Body of pancreas (tissue), 4 donors: ENCODE measurements at regions not wholly inside any gene's neighbourhood (a gene's known extent, or its start where the extent isn't known, plus 50 kb on each side); places are given as distances from the start of the nearest gene placed in this dataset.

Experiments
- ATAC-seq: fragments of 150-250 bp; one replicate; pipeline ENCODE4 v1.9.1; 2016
- DNase-seq, 4 donors: peaks; one replicate each; pipeline ENCODE4 v3.0.0-alpha.2; 2019
- H3K27ac ChIP-seq, 4 donors: fragments of 200-600 bp; sonication (generic); 1 replicate in 3 of 4; 2 replicates in 1 of 4; pipeline versions ENCODE4 v1.5.1 to v1.6.1; 2016 to 2019; ENCODE audit warnings: mild to moderate bottlenecking in 1 of 4, mixed read lengths in 1 of 4, moderate library complexity in 1 of 4
- H3K27me3 ChIP-seq, 2 donors: fragments of 200-600 bp; sonication (generic); one replicate each; pipeline ENCODE4 v1.6.0; 2016; ENCODE audit warnings: mild to moderate bottlenecking in 1 of 2
- H3K36me3 ChIP-seq, 2 donors: fragments of 200-600 bp; sonication (generic); replicated peaks in 1 of 2; 2 replicates each; pipeline ENCODE4 v1.5.1; 2016; ENCODE audit warnings: low read depth in 2 of 2; ENCODE audit not compliant: insufficient read depth in 1 of 2
- H3K4me1 ChIP-seq: fragments of 200-600 bp; sonication (generic); one replicate; pipeline ENCODE4 v1.6.0; 2016
- H3K4me3 ChIP-seq, 2 donors: fragments of 200-600 bp; sonication (generic); 1 replicate in 1 of 2; 2 replicates in 1 of 2; pipeline ENCODE4 v1.5.1; 2016 to 2019
- H3K9me3 ChIP-seq, 3 donors: fragments of 200-600 bp; sonication (generic); 1 replicate in 2 of 3; 2 replicates in 1 of 3; pipeline ENCODE4 v1.5.1; 2016
- POLR2A ChIP-seq, 3 donors: fragments of 450-650 bp; IDR thresholded peaks; one replicate each; pipeline ENCODE4 v1.6.1; 2016; ENCODE audit warnings: antibody characterized with exemption in 3 of 3, mild to moderate bottlenecking in 2 of 3
- WGBS, 2 donors: methylation state at CpG; one replicate each; pipeline ENCODE4 v1.1.5; 2017; 5-methylcytosine and 5-hydroxymethylcytosine counted together
- intact Hi-C: fragments of 100-400 bp; cut with DNase I; formaldehyde crosslinking; loops from one replicate; pipeline ENCODE4 v1.15.1; 2023
- TF ChIP-seq, protein P1 (sequence below), 7 experiments: fragments of 450-650 bp in 4 of 7; fragments of 200-600 bp in 3 of 7; sonication (generic) in 3 of 7; IDR thresholded peaks; one replicate each; pipeline ENCODE4 v1.5.1; 2016 to 2019; ENCODE audit warnings: antibody characterized with exemption in 7 of 7

DNA sequence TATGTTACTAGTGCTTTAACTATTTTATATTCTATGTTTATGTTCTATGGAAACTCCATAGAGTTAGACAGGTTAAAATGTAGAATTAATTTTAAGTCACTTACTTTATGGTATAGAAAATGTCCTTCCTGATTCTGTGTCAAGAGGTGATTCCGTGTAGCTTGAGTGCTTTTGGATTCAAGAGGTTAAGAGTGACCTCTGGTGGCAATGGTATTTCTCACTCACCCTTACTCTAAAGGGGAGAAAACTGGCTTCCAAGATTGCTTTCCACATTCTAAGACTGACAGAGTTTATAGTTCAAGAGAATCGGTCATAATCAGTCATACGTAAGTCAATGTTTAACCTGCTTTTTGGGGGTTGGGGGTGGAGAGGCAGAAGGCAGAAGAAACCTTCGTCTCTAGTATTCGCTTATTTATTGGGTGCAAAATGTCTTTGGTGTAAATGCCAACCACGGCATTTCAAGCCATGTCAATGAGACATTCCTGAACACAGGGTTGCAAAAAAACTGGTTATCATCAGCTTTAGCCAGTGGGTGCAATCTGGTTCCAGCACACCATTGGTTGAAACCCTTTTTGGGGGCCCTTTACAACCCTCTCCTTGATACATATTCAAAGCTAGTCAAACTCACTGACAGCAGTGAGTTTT, 92.0 kb upstream of the VGLL3 start:
- no peaks in the 10 kb centered on the region for H3K4me1 ChIP-seq
- no peaks in the 10 kb centered on the region for H3K9me3 ChIP-seq
- intact Hi-C loops, result no loop called here
- H3K36me3 ChIP-seq, result no peaks in the 10 kb centered on the region
- TF ChIP-seq POLR2A (IDR thresholded peaks at IDR 0.05), result no peak
- TF ChIP-seq, protein P1, sequence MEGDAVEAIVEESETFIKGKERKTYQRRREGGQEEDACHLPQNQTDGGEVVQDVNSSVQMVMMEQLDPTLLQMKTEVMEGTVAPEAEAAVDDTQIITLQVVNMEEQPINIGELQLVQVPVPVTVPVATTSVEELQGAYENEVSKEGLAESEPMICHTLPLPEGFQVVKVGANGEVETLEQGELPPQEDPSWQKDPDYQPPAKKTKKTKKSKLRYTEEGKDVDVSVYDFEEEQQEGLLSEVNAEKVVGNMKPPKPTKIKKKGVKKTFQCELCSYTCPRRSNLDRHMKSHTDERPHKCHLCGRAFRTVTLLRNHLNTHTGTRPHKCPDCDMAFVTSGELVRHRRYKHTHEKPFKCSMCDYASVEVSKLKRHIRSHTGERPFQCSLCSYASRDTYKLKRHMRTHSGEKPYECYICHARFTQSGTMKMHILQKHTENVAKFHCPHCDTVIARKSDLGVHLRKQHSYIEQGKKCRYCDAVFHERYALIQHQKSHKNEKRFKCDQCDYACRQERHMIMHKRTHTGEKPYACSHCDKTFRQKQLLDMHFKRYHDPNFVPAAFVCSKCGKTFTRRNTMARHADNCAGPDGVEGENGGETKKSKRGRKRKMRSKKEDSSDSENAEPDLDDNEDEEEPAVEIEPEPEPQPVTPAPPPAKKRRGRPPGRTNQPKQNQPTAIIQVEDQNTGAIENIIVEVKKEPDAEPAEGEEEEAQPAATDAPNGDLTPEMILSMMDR (IDR thresholded peaks at IDR 0.05), result peak in 6 of 7 experiments; percentile 54 to 73 (median 66)
- H3K27me3 ChIP-seq, result no peaks in the 10 kb centered on the region
- H3K27ac ChIP-seq, result no peak overlapping the region
- WGBS, 2 donors, result 14 to 21% methylated on average over 6 of the region's 6 CpGs
- peak; percentile 77 for ATAC-seq
- H3K4me3 ChIP-seq, result no peak overlapping the region
- peak in 2 of 4 donors; percentile 17 to 45 for DNase-seq

DNA sequence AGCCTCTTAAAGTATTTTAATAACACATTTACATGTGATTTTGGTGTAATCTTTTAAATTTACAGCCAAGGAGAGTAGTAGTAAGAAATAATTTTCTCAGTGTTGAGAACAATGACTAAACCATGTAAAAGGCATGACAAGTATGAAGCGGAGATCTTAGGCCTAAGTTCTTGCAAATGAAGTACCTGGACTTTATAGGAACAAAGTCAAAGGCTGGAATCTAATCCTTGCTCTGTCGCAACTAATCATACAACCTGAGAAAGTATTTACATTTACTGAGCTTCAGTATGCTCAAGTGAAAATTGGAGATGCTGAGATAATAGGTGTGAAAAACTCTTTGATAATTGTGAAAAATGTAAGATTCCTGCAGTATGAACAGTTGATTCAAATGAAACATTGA, 86.4 kb upstream of the VGLL3 start:
- H3K9me3 ChIP-seq, result no peaks in the 10 kb centered on the region
- ATAC-seq (no peak), DNase-seq (no peak)
- no peaks in the 10 kb centered on the region for H3K36me3 ChIP-seq
- WGBS, 2 donors, result 78 to 81% methylated on average over 2 of the region's 2 CpGs
- no peaks in the 10 kb centered on the region for H3K27me3 ChIP-seq
- H3K4me3 ChIP-seq, result no peak overlapping the region
- TF ChIP-seq POLR2A (IDR thresholded peaks at IDR 0.05), result no peak
- TF ChIP-seq, protein P1 (IDR thresholded peaks at IDR 0.05), result no peak
- H3K4me1 ChIP-seq, result no peaks in the 10 kb centered on the region
- intact Hi-C loops, result no loop called here
- no peak overlapping the region for H3K27ac ChIP-seq

DNA sequence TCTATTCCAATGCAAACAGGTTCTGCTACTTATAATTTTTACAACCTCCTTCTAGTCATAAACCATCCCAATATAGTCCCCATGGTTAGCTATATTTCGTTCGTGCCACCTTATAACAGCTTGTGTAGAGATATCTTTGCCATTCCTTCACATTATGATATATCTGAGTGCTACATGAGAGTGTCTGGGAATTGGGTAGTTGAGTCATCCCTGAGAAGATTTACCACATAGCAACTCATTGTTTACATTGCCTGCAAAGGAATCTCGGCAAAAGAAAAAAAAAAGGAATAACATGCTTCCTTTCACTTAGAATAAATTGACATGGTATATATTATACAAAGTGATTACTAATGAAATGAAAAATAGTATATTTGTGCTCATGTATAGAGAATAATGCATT, 86.0 kb upstream of the VGLL3 start:
- intact Hi-C loops, result no loop called here
- DNase-seq, result no peak

DNA sequence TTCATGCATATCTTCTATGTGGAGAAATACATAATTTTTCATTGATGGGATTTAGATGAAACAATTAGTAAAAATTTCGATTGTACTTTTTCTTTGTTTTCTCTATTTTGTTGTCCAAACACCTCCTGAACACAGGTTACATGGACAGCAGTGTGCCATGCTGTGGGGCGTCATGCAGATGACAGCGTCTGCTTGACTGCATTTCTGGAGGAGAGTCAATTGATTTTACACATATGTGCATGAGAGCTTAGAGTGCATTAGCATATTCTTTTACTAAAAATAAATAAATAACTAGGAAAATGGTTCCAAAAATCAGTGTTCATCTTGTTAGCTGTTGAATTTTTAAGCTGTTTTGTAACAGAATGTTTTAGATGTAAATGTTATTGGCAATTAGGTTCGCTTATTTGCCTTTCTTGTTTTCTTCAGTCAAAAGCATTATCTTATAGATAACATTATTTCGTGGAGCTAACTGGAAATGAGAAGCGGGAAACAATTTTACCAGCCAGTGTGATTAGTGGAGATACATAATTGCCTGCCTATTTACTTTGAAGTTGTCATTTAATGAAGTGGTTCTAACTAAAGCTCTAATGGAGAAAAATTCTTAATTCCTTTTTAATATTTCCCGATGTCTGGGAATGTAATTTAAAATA, 82.7 kb upstream of the VGLL3 start:
- DNase-seq (no peak), ATAC-seq (no peak)
- H3K27me3 ChIP-seq, result no peaks in the 10 kb centered on the region
- no peak overlapping the region for H3K27ac ChIP-seq
- intact Hi-C loops, result no loop called here
- H3K36me3 ChIP-seq, result no peaks in the 10 kb centered on the region
- TF ChIP-seq, protein P1 (IDR thresholded peaks at IDR 0.05), result no peak
- TF ChIP-seq POLR2A (IDR thresholded peaks at IDR 0.05), result no peak
- H3K4me1 ChIP-seq, result no peaks in the 10 kb centered on the region
- no peak overlapping the region for H3K4me3 ChIP-seq
- WGBS, 2 donors, result 60 to 62% methylated on average over 7 of the region's 7 CpGs
- no peaks in the 10 kb centered on the region for H3K9me3 ChIP-seq

More for the DNA sequence above, 86.0 kb upstream of the VGLL3 start:
- Histone ChIP-seq H3K4me1 (no peaks in the 10 kb centered on the region), H3K27ac (no peak overlapping the region), H3K4me3 (no peak overlapping the region), H3K36me3 (no peaks in the 10 kb centered on the region), H3K9me3 (no peaks in the 10 kb centered on the region), H3K27me3 (no peaks in the 10 kb centered on the region)
- no peak for TF ChIP-seq POLR2A (IDR thresholded peaks at IDR 0.05)
- TF ChIP-seq, protein P1 (IDR thresholded peaks at IDR 0.05), result no peak
- WGBS, 2 donors, result 72 to 81% methylated on average over 3 of the region's 3 CpGs
- no peak for ATAC-seq

DNA sequence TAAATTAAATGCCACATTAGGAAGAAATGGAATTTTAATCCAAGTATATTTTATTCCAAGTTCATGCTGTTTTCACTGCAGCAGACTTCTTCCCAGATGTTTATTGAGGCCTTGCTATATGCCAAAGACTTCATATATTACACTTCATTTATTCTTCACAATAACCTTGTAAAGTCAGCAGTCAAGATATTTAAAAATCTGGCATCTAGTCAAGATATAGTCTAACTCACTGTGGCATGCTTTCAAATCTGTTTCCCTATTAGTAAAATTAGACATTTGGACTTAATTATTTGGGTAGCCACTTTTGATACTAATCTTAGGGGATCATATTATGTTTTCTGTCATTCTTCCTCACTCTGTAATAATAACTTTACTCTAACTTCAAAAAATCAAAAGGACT, 81.5 kb upstream of the VGLL3 start:
- no peaks in the 10 kb centered on the region for H3K27me3 ChIP-seq
- no peak overlapping the region for H3K4me3 ChIP-seq
- intact Hi-C loops, result no loop called here
- H3K36me3 ChIP-seq, result no peaks in the 10 kb centered on the region
- H3K4me1 ChIP-seq, result no peaks in the 10 kb centered on the region
- no peak overlapping the region for H3K27ac ChIP-seq
- TF ChIP-seq, protein P1 (IDR thresholded peaks at IDR 0.05), result no peak
- no peak for TF ChIP-seq POLR2A (IDR thresholded peaks at IDR 0.05)
- DNase-seq (no peak), ATAC-seq (no peak)
- H3K9me3 ChIP-seq, result no peaks in the 10 kb centered on the region
